OCI-LY7 (cell line): ENCODE measurements at regions not wholly inside any gene's neighbourhood (a gene's known extent, or its start where the extent isn't known, plus 50 kb on each side); places are given as distances from the start of the nearest gene placed in this dataset.
"Not testable (repeated sequence)": the region's sequence is repeated elsewhere in the genome, so short reads cannot be mapped to it uniquely, and the experiment has no call there.

Experiments
- BruUV-seq: library from RNA; stranded (reverse); fragments of 400-500 nt; replicated peaks from 2 replicates; lab custom pipeline; 2021; lab: Mats Ljungman, UMichigan
- CTCF ChIA-PET: fragments of 300-600 bp; sonication (Branson Sonifier 250); formaldehyde crosslinking; loops from one replicate; lab custom pipeline; 2022; ENCODE audit warnings: antibody characterized with exemption; ENCODE audit not compliant: unreplicated experiment; lab: Charles Lee
- POLR2A ChIA-PET: fragments of 300-600 bp; sonication (Branson Sonifier 250); formaldehyde crosslinking; loops from one replicate; lab custom pipeline; 2022; ENCODE audit warnings: antibody characterized with exemption; lab: Charles Lee
- DNase-seq: peaks from one replicate; pipeline ENCODE4 v3.0.0-alpha.2; 2015; ENCODE audit warnings: low spot score
- H2AFZ ChIP-seq: fragments of 200-600 bp; sonication (generic), shearing (Covaris generic); 2 replicates; pipeline ENCODE4 v1.6.1; 2014; ENCODE audit warnings: mild to moderate bottlenecking, antibody characterized with exemption, low read length, moderate library complexity
- H3K27ac ChIP-seq: fragments of 200-600 bp; sonication (generic); 2 replicates; pipeline ENCODE4 v1.5.1; 2014; ENCODE audit warnings: mixed run types, low read depth, mild to moderate bottlenecking, moderate library complexity, low read length, inconsistent platforms; ENCODE audit not compliant: poor library complexity, severe bottlenecking
- H3K36me3 ChIP-seq: fragments of 200-600 bp; sonication (generic); 2 replicates; pipeline ENCODE4 v1.6.1; 2014; ENCODE audit warnings: mild to moderate bottlenecking, antibody characterized with exemption, low read length, moderate library complexity, mixed read lengths; ENCODE audit not compliant: insufficient read depth
- H3K4me1 ChIP-seq: fragments of 200-600 bp; sonication (generic); 2 replicates; pipeline ENCODE4 v1.5.1; 2014; ENCODE audit warnings: mild to moderate bottlenecking, low read length; ENCODE audit not compliant: insufficient read depth, poor library complexity, severe bottlenecking
- H3K4me2 ChIP-seq: fragments of 200-600 bp; sonication (generic); 2 replicates; pipeline ENCODE4 v1.6.1; 2014; ENCODE audit warnings: mild to moderate bottlenecking, low read length
- H3K4me3 ChIP-seq: fragments of 200-600 bp; sonication (generic); 2 replicates; pipeline ENCODE4 v1.5.1; 2014; ENCODE audit warnings: mild to moderate bottlenecking, low read depth, low read length; ENCODE audit not compliant: poor library complexity, severe bottlenecking
- H3K79me2 ChIP-seq: fragments of 200-600 bp; sonication (generic); 2 replicates; pipeline ENCODE4 v1.6.1; 2016; ENCODE audit warnings: low read depth, mild to moderate bottlenecking, low read length, moderate library complexity, mixed read lengths; ENCODE audit not compliant: insufficient read depth
- H3K9me2 ChIP-seq: fragments of 200-600 bp; sonication (generic); 2 replicates; pipeline ENCODE4 v1.6.1; 2016; ENCODE audit warnings: mild to moderate bottlenecking, low read length, mixed read lengths; ENCODE audit not compliant: insufficient read depth
- H3K9me3 ChIP-seq: fragments of 200-600 bp; sonication (generic); 2 replicates; pipeline ENCODE4 v1.6.1; 2014; ENCODE audit warnings: mild to moderate bottlenecking, mixed run types, low read length, mixed read lengths
- H4K20me1 ChIP-seq: fragments of 200-600 bp; sonication (generic); 2 replicates; pipeline ENCODE4 v1.6.1; 2014; ENCODE audit warnings: mild to moderate bottlenecking, antibody characterized with exemption, low read length, moderate library complexity, mixed read lengths; ENCODE audit not compliant: insufficient read depth
- CTCF ChIP-seq: fragments of 200-600 bp; sonication (generic); conservative IDR thresholded peaks from 2 replicates; pipeline ENCODE4 v1.5.1; 2014; ENCODE audit warnings: mild to moderate bottlenecking, antibody characterized with exemption, low read length, moderate library complexity, mixed read lengths
- EZH2phosphoT487 ChIP-seq: fragments of 200-600 bp; sonication (generic); IDR thresholded peaks from 2 replicates; pipeline ENCODE4 v1.6.1; 2018; ENCODE audit warnings: low read depth, borderline replicate concordance, mild to moderate bottlenecking, mixed run types, antibody characterized with exemption, low read length, moderate library complexity, mixed read lengths
- intact Hi-C: fragments of 100-400 bp; cut with micrococcal nuclease; formaldehyde crosslinking; loops from one replicate; pipeline ENCODE4 v1.10.0; 2022; ENCODE audit not compliant: unreplicated experiment

GRCh38 chr11:109964487-109964886, 128.7 kb upstream of the ZC3H12C start:
- ChIA-PET CTCF (no interaction called here), POLR2A (no interaction called here)
- Histone ChIP-seq H3K4me2 (no peak overlapping the region), H3K79me2 (no peaks in the 10 kb centered on the region), H3K9me3 (no peaks in the 10 kb centered on the region), H3K9me2 (no peaks in the 10 kb centered on the region), H3K27ac (no peak overlapping the region), H3K36me3 (no peaks in the 10 kb centered on the region), H3K4me3 (no peak overlapping the region), H3K4me1 (no peaks in the 10 kb centered on the region), H2AFZ (no peak overlapping the region), H4K20me1 (no peaks in the 10 kb centered on the region)
- DNase-seq: no peak
- TF ChIP-seq EZH2phosphoT487 (no peak), CTCF (no peak)
- intact Hi-C loops: no loop called here
- BruUV-seq: no TSS peak

DNA sequence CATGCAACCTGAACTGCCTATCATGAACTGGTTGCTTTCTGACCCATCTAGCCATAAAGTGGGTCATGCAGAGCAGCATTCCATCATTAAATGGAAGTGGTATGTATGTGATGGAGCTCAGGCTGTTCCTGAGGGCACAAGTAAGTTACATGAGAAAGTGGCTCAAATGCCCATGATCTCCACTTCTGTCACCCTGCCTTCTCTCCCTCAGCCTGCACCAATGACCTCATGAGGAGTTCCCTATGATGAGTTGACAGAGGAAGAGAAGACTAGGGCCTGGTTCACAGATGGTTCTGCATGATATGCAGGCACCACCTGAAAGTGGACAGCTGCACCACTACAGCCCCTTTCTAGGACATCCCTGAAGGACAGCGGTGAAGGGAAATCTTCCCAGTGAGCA, 127.7 kb upstream of the ZC3H12C start:
- H3K79me2 ChIP-seq, H2AFZ ChIP-seq, BruUV-seq, H3K4me1 ChIP-seq, H3K9me3 ChIP-seq, CTCF ChIA-PET, H3K9me2 ChIP-seq, H3K36me3 ChIP-seq, intact Hi-C loops, H3K4me2 ChIP-seq, H4K20me1 ChIP-seq, H3K4me3 ChIP-seq, H3K27ac ChIP-seq, DNase-seq: not testable (repeated sequence)
- POLR2A ChIA-PET: interaction anchor here (0.9 kb wide), 1 partner anchor 10 kb away, joined by 3 read pairs; no protein-coding TSS in a partner anchor

DNA sequence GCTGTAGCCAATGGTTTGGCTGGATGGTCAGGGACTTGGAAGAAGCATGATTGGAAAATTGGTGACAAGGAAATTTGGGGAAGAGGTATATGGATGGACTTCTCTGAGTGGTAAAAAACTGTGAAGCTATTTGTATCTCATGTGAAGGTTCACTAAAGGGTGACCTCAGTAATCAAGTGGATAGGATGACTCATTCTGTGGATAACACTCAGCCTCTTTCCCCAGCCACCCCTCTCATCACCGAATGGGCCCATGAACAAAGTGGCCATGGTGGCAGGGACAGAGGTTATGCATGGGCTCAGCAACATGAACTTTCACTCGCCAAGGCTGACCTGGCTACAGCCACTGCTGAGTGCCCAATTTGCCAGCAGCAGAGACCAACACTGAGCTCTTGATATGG, 127.3 kb upstream of the ZC3H12C start:
- intact Hi-C loops, H2AFZ ChIP-seq, H3K9me2 ChIP-seq, H3K27ac ChIP-seq, BruUV-seq, H3K9me3 ChIP-seq, H3K4me2 ChIP-seq, H3K4me1 ChIP-seq, CTCF ChIA-PET, H4K20me1 ChIP-seq, H3K36me3 ChIP-seq, H3K79me2 ChIP-seq, H3K4me3 ChIP-seq, DNase-seq: not testable (repeated sequence)
- POLR2A ChIA-PET: interaction anchor here (0.9 kb wide), 1 partner anchor 9 kb away, joined by 3 read pairs; no protein-coding TSS in a partner anchor

GRCh38 chr11:109967136-109967535, 126.1 kb upstream of the ZC3H12C start:
- H3K27ac ChIP-seq, H3K9me2 ChIP-seq, CTCF ChIA-PET, H3K36me3 ChIP-seq, H2AFZ ChIP-seq, H3K9me3 ChIP-seq, H4K20me1 ChIP-seq, H3K4me3 ChIP-seq, H3K4me2 ChIP-seq, BruUV-seq, H3K79me2 ChIP-seq, intact Hi-C loops, DNase-seq: not testable (repeated sequence)
- POLR2A ChIA-PET: interaction anchor here (1.8 kb wide), 1 partner anchor 12 kb away, joined by 4 read pairs; no protein-coding TSS in a partner anchor
- H3K4me1 ChIP-seq: peaks cover 21% of the 10 kb centered on the region
